ENCODE measurements at regions not wholly inside any gene's neighbourhood (a gene's known extent, or its start where the extent isn't known, plus 50 kb on each side); places are given as distances from the start of the nearest gene placed in this dataset.

DNA sequence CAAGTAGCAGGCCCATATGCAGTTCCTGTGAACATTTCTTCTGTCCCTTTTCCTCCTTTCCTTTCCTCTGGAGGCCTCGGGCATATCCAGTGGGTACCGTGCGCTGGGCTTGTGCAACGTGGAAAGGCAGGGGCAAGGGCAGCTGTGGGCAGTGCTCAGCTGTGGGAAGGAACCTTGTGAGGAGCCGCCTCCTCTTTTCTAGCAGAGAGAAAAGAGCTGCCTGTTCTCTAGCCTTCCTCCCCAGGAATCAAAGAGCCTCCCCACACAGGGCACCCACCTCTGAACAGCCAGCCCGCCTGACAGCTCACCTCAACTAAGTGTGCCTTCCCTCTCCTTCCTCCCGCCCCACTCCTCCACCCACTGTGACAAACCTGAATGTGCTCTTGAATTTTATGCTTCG lies 143.3 kb upstream of the HDDC2 start:
- H3K79me2 ChIP-seq (replicated peaks; ENCODE audit: insufficient read depth) = no peaks in the 10 kb centered on the region
- no peak overlapping the region for H3K4me2 ChIP-seq
- TF ChIP-seq STAT1 (IDR thresholded peaks at IDR 0.05; ENCODE audit: unreplicated experiment) (no peak), JUNB (IDR thresholded peaks at IDR 0.05; ENCODE audit: unreplicated experiment) (no peak), ZNF114 (CRISPR knock-in tag; IDR thresholded peaks at IDR 0.05) (no peak), EZH2phosphoT487 (IDR thresholded peaks at IDR 0.05; ENCODE audit: unreplicated experiment) (no peak), CREB1 (CRISPR knock-in tag; IDR thresholded peaks at IDR 0.05; ENCODE audit: low read depth) (no peak), POLR2AphosphoS5 (IDR thresholded peaks at IDR 0.05; ENCODE audit: low read depth) (no peak), NANOG (IDR thresholded peaks at IDR 0.05; ENCODE audit: borderline replicate concordance) (no peak), EZH2 (IDR thresholded peaks at IDR 0.05; ENCODE audit: low read depth, unreplicated experiment) (no peak), ZNF331 (CRISPR knock-in tag; IDR thresholded peaks at IDR 0.05; ENCODE audit: low read depth) (no peak)
- TF ChIP-seq, protein P1, sequence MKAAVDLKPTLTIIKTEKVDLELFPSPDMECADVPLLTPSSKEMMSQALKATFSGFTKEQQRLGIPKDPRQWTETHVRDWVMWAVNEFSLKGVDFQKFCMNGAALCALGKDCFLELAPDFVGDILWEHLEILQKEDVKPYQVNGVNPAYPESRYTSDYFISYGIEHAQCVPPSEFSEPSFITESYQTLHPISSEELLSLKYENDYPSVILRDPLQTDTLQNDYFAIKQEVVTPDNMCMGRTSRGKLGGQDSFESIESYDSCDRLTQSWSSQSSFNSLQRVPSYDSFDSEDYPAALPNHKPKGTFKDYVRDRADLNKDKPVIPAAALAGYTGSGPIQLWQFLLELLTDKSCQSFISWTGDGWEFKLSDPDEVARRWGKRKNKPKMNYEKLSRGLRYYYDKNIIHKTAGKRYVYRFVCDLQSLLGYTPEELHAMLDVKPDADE (IDR thresholded peaks at IDR 0.05) = no peak
- TF ChIP-seq, protein P2, sequence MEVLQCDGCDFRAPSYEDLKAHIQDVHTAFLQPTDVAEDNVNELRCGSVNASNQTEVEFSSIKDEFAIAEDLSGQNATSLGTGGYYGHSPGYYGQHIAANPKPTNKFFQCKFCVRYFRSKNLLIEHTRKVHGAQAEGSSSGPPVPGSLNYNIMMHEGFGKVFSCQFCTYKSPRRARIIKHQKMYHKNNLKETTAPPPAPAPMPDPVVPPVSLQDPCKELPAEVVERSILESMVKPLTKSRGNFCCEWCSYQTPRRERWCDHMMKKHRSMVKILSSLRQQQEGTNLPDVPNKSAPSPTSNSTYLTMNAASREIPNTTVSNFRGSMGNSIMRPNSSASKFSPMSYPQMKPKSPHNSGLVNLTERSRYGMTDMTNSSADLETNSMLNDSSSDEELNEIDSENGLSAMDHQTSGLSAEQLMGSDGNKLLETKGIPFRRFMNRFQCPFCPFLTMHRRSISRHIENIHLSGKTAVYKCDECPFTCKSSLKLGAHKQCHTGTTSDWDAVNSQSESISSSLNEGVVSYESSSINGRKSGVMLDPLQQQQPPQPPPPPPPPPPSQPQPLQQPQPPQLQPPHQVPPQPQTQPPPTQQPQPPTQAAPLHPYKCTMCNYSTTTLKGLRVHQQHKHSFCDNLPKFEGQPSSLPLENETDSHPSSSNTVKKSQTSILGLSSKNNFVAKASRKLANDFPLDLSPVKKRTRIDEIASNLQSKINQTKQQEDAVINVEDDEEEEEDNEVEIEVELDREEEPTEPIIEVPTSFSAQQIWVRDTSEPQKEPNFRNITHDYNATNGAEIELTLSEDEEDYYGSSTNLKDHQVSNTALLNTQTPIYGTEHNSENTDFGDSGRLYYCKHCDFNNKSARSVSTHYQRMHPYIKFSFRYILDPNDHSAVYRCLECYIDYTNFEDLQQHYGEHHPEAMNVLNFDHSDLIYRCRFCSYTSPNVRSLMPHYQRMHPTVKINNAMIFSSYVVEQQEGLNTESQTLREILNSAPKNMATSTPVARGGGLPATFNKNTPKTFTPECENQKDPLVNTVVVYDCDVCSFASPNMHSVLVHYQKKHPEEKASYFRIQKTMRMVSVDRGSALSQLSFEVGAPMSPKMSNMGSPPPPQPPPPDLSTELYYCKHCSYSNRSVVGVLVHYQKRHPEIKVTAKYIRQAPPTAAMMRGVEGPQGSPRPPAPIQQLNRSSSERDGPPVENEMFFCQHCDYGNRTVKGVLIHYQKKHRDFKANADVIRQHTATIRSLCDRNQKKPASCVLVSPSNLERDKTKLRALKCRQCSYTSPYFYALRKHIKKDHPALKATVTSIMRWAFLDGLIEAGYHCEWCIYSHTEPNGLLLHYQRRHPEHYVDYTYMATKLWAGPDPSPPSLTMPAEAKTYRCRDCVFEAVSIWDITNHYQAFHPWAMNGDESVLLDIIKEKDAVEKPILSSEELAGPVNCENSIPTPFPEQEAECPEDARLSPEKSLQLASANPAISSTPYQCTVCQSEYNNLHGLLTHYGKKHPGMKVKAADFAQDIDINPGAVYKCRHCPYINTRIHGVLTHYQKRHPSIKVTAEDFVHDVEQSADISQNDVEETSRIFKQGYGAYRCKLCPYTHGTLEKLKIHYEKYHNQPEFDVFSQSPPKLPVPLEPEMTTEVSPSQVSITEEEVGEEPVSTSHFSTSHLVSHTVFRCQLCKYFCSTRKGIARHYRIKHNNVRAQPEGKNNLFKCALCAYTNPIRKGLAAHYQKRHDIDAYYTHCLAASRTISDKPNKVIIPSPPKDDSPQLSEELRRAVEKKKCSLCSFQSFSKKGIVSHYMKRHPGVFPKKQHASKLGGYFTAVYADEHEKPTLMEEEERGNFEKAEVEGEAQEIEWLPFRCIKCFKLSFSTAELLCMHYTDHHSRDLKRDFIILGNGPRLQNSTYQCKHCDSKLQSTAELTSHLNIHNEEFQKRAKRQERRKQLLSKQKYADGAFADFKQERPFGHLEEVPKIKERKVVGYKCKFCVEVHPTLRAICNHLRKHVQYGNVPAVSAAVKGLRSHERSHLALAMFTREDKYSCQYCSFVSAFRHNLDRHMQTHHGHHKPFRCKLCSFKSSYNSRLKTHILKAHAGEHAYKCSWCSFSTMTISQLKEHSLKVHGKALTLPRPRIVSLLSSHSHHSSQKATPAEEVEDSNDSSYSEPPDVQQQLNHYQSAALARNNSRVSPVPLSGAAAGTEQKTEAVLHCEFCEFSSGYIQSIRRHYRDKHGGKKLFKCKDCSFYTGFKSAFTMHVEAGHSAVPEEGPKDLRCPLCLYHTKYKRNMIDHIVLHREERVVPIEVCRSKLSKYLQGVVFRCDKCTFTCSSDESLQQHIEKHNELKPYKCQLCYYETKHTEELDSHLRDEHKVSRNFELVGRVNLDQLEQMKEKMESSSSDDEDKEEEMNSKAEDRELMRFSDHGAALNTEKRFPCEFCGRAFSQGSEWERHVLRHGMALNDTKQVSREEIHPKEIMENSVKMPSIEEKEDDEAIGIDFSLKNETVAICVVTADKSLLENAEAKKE (CRISPR knock-in tag; IDR thresholded peaks at IDR 0.05) = no peak
- TF ChIP-seq, protein P3, sequence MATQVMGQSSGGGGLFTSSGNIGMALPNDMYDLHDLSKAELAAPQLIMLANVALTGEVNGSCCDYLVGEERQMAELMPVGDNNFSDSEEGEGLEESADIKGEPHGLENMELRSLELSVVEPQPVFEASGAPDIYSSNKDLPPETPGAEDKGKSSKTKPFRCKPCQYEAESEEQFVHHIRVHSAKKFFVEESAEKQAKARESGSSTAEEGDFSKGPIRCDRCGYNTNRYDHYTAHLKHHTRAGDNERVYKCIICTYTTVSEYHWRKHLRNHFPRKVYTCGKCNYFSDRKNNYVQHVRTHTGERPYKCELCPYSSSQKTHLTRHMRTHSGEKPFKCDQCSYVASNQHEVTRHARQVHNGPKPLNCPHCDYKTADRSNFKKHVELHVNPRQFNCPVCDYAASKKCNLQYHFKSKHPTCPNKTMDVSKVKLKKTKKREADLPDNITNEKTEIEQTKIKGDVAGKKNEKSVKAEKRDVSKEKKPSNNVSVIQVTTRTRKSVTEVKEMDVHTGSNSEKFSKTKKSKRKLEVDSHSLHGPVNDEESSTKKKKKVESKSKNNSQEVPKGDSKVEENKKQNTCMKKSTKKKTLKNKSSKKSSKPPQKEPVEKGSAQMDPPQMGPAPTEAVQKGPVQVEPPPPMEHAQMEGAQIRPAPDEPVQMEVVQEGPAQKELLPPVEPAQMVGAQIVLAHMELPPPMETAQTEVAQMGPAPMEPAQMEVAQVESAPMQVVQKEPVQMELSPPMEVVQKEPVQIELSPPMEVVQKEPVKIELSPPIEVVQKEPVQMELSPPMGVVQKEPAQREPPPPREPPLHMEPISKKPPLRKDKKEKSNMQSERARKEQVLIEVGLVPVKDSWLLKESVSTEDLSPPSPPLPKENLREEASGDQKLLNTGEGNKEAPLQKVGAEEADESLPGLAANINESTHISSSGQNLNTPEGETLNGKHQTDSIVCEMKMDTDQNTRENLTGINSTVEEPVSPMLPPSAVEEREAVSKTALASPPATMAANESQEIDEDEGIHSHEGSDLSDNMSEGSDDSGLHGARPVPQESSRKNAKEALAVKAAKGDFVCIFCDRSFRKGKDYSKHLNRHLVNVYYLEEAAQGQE (IDR thresholded peaks at IDR 0.05; ENCODE audit: unreplicated experiment) = no peak
- TF ChIP-seq, protein P4, sequence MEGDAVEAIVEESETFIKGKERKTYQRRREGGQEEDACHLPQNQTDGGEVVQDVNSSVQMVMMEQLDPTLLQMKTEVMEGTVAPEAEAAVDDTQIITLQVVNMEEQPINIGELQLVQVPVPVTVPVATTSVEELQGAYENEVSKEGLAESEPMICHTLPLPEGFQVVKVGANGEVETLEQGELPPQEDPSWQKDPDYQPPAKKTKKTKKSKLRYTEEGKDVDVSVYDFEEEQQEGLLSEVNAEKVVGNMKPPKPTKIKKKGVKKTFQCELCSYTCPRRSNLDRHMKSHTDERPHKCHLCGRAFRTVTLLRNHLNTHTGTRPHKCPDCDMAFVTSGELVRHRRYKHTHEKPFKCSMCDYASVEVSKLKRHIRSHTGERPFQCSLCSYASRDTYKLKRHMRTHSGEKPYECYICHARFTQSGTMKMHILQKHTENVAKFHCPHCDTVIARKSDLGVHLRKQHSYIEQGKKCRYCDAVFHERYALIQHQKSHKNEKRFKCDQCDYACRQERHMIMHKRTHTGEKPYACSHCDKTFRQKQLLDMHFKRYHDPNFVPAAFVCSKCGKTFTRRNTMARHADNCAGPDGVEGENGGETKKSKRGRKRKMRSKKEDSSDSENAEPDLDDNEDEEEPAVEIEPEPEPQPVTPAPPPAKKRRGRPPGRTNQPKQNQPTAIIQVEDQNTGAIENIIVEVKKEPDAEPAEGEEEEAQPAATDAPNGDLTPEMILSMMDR (conservative IDR thresholded peaks at IDR 0.05; ENCODE audit: low read depth in 2 of 2) = no peak
- H3K27me3 Mint-ChIP-seq (ENCODE audit: insufficient read depth, low read depth, poor library complexity) = peaks cover 6% of the 10 kb centered on the region
- H2AFZ ChIP-seq = 0 out of 2 replicates have a peak overlapping the region, but pooled peaks have one; percentile 43
- peaks cover 7% of the 10 kb centered on the region; the same call in 2 of the 3 replicates for H3K36me3 Mint-ChIP-seq (ENCODE audit: low read depth)
- peaks cover 22% of the 10 kb centered on the region for H3K4me1 Mint-ChIP-seq
- no peaks in the 10 kb centered on the region for H3K27me3 ChIP-seq (ENCODE audit: insufficient read depth)
- peak; percentile 39 for ATAC-seq
- H3K4me3 ChIP-seq = no peak overlapping the region
- no peaks in the 10 kb centered on the region for H3F3A ChIP-seq (replicated peaks; ENCODE audit: low read depth)
- no peaks in the 10 kb centered on the region for H4K20me1 ChIP-seq (replicated peaks; ENCODE audit: insufficient read depth)
- peaks cover 11% of the 10 kb centered on the region for H3K9me3 Mint-ChIP-seq
- H3K27ac ChIP-seq (ENCODE audit: low read depth) = no peak overlapping the region
- peaks cover 6% of the 10 kb centered on the region for H3K4me1 ChIP-seq (ENCODE audit: insufficient read depth)
- no peaks in the 10 kb centered on the region; the same call in 1 of the 2 replicates for H3K36me3 ChIP-seq (ENCODE audit: insufficient read depth)
- no peak overlapping the region for H3K27ac Mint-ChIP-seq
- DNase-seq (ENCODE audit: low spot score) = no peak
- no peaks in the 10 kb centered on the region; the same call in 1 of the 2 replicates for H3K9me2 ChIP-seq (ENCODE audit: insufficient read depth)
- H3K4me3 Mint-ChIP-seq = no peak overlapping the region

All from GM23338 (cell line).